Superior temporal gyrus (tissue), 1 donor: ENCODE measurements at regions not wholly inside any gene's neighbourhood (a gene's known extent, or its start where the extent isn't known, plus 50 kb on each side); places are given as distances from the start of the nearest gene placed in this dataset.

ENCODE experiments used
- DNase-seq: peaks from one replicate; pipeline ENCODE4 v3.0.0-alpha.2; 2016; ENCODE audit errors: extremely low spot score

GRCh38 chr5:58258984-58259684 lies 200.8 kb downstream of the PLK2 start:
- no peak for DNase-seq

- no peak for DNase-seq
Measured at GRCh38 chr5:58255970-58256369, 203.9 kb downstream of the PLK2 start.

- DNase-seq: no peak
Measured at GRCh38 chr5:58255386-58255785, 204.5 kb downstream of the PLK2 start.

- no peak for DNase-seq
Measured at GRCh38 chr5:58248221-58248620, 211.7 kb downstream of the PLK2 start.

- no peak for DNase-seq
Measured at GRCh38 chr5:58246461-58246944, 213.4 kb downstream of the PLK2 start.

GRCh38 chr5:58245476-58245840 lies 214.4 kb downstream of the PLK2 start:
- DNase-seq: no peak

- DNase-seq: no peak
Measured at GRCh38 chr5:58244819-58245475, 214.9 kb downstream of the PLK2 start.

GRCh38 chr5:58241389-58241788 lies 218.5 kb downstream of the PLK2 start:
- no peak for DNase-seq

- no peak for DNase-seq
Measured at GRCh38 chr5:58240322-58240721, 219.6 kb downstream of the PLK2 start.

GRCh38 chr5:58239731-58240130 lies 220.2 kb downstream of the PLK2 start:
- no peak for DNase-seq

- DNase-seq: no peak
Measured at GRCh38 chr5:58239045-58239444, 220.8 kb downstream of the PLK2 start.

- DNase-seq: no peak
Measured at GRCh38 chr5:58236498-58236897, 223.4 kb downstream of the PLK2 start.

- no peak for DNase-seq
Measured at GRCh38 chr5:58235299-58235698, 224.6 kb downstream of the PLK2 start.

- no peak for DNase-seq
Measured at GRCh38 chr5:58232130-58232529, 227.8 kb downstream of the PLK2 start.

GRCh38 chr5:58231041-58231440 lies 228.8 kb downstream of the PLK2 start:
- DNase-seq: no peak

GRCh38 chr5:58228896-58229295 lies 231.0 kb downstream of the PLK2 start:
- no peak for DNase-seq

GRCh38 chr5:58227858-58228257 lies 232.0 kb downstream of the PLK2 start:
- no peak for DNase-seq

- no peak for DNase-seq
Measured at GRCh38 chr5:58224661-58225060, 235.2 kb downstream of the PLK2 start.

- DNase-seq: no peak
Measured at GRCh38 chr5:58224221-58224620, 235.7 kb downstream of the PLK2 start.

- DNase-seq: no peak
Measured at GRCh38 chr5:58215364-58215763, 244.5 kb downstream of the PLK2 start.

- no peak for DNase-seq
Measured at GRCh38 chr5:58211441-58211840, 248.4 kb downstream of the PLK2 start.

GRCh38 chr5:58208674-58209073 lies 251.2 kb downstream of the PLK2 start:
- DNase-seq: no peak

- DNase-seq: no peak
Measured at GRCh38 chr5:58207076-58207475, 252.8 kb downstream of the PLK2 start.

- no peak for DNase-seq
Measured at GRCh38 chr5:58204966-58205365, 254.9 kb downstream of the PLK2 start.
